ENCODE measurements at regions not wholly inside any gene's neighbourhood (a gene's known extent, or its start where the extent isn't known, plus 50 kb on each side); places are given as distances from the start of the nearest gene placed in this dataset.

DNA sequence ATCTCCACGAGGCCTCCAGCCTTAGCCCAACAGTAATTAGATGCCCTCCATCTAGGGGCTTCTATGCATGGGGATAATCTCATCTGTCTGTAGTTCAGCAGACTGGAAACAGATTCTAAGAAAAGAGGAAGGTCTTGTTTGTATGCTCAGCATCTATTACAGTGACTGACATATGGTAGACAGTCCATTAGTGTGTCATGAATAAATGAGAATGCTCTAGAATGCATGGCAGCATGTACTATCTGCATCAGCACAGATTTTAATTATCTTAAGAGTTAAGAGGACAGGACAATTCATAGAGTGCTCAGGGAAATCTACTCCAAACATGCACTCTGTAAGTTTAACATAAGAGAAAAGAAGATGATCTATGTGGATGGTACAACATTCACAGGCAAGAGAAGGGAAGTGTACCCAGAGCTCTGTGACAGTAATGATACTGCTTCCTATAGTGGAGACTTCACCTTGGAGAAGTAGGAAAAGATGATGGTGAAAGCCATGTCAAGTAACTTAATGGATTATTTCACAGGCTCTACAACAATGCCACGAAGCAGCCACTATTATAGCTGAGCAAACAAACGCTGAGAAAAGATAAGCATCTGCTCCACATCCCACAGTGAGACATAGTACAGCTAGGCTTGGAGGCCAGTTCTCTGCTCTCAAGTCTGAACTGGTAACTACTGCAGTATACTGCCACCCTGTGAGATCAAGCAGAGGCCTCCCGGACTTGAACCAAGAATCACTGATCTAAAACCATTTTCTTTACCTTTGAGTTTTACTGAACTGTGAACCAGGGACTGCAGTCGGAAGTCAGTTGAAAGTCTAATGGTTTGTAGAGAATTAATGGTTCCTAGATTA lies 309.2 kb upstream of the SPTLC3 start:
- Mint-ChIP-seq H3K27me3 (no peaks in the 10 kb centered on the region), H3K27ac (no peak overlapping the region), H3K36me3 (ENCODE audit: low read depth) (no peaks in the 10 kb centered on the region), H3K9me3 (peaks cover 12% of the 10 kb centered on the region), H3K4me3 (no peak overlapping the region), H3K4me1 (no peaks in the 10 kb centered on the region)
- ATAC-seq (replicated peaks): no peak

DNA sequence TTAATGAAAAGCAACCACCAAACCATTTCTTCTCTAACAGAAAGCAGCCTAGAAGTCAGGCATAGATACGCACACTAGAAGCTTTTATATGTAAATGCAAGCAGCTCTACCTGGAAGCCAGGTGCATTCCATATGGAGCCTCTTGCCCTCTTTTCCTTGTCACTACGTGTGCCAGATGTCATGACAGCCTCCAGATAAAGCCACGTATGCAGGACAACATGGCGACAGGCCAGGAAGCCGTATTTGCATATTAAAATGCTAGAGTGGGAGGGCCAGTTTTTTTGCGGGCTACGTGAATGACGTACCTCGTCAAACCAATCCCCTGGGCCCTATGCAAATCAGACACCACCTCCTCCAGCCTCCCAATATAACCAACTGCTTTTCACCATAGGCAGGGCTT lies 308.1 kb upstream of the SPTLC3 start:
- H3K27ac Mint-ChIP-seq: no peak overlapping the region
- no peaks in the 10 kb centered on the region for H3K36me3 Mint-ChIP-seq (ENCODE audit: low read depth)
- H3K4me3 Mint-ChIP-seq: no peak overlapping the region
- peaks cover 12% of the 10 kb centered on the region for H3K9me3 Mint-ChIP-seq
- H3K4me1 Mint-ChIP-seq: no peaks in the 10 kb centered on the region
- ATAC-seq (replicated peaks): no peak
- no peaks in the 10 kb centered on the region for H3K27me3 Mint-ChIP-seq

DNA sequence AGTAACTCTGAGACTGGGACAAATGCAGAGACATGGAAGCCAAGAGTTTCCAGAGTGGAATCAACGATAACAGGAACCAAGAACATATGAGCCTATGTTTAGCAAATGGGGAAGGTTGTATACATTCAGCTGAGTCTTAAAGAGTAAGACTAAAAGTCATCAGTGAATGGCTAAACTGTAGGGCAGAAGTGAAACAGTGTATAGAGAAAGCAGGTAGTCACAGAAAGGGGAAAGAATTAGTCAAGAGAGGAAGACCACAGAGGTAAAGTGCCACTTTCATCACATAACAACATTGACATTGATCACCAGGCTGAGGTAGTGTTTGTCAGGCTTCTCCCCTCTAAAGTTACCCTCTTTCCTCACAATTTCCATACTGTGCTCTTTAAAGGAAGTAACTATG lies 306.5 kb upstream of the SPTLC3 start:
- peaks cover 12% of the 10 kb centered on the region for H3K9me3 Mint-ChIP-seq
- no peak for ATAC-seq (replicated peaks)
- no peak overlapping the region for H3K27ac Mint-ChIP-seq
- H3K4me3 Mint-ChIP-seq: no peak overlapping the region
- no peaks in the 10 kb centered on the region for H3K36me3 Mint-ChIP-seq (ENCODE audit: low read depth)
- H3K27me3 Mint-ChIP-seq: no peaks in the 10 kb centered on the region
- H3K4me1 Mint-ChIP-seq: no peaks in the 10 kb centered on the region

DNA sequence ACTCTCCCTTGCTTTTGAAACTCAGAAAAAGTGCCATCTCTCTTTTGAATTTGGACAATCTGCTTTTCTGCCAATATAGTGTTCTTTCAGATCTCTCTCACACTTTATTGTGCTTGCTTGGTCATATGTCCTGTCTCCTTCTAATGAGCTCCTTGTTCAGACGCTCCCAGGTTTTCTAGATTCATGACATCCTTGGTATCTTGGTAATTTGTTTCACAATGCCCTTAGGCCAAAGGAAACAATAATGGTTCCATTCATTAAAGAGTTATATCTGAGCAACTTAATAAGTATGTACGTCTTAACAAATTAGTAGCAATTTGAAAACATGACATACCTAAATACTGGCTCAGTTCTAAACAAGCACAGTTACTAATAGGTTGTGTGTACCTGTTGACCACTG lies 293.4 kb upstream of the SPTLC3 start:
- Mint-ChIP-seq H3K4me1 (no peaks in the 10 kb centered on the region), H3K4me3 (no peak overlapping the region), H3K27me3 (no peaks in the 10 kb centered on the region), H3K9me3 (no peaks in the 10 kb centered on the region), H3K36me3 (ENCODE audit: low read depth) (no peaks in the 10 kb centered on the region), H3K27ac (no peak overlapping the region)
- ATAC-seq (replicated peaks): no peak

DNA sequence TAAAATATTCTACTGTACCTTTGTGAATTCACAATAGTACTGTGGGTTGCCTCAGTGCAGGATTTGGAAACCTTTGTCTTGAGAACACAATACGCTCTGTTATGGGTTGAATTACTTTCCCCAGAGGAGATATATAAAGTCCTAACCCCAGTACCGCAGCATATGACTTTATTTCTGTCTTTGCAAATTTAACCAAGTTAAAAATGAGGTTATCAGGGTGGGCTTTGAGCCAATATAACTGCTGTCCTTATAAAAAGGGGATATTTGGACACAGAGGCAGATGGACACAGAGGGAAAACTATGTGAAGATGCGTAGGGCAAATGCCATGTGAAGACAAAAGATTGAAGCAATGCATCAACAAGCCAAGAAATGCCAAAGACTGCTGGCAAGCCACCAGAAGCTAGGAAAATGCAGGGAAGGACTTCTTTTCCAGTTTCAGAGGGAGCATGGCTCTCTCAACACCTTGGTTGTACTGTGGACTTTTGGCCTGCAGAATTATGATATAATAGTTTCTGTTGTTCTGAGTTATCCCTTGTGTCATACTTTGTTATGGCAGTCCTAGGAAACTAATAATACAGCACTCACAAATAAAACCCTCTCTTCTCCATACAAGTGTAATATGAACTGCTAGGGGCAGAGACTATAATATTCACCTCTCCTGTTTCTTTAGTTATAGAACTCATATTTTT lies 292.6 kb upstream of the SPTLC3 start:
- H3K27ac Mint-ChIP-seq: no peak overlapping the region
- ATAC-seq (replicated peaks): no peak
- no peaks in the 10 kb centered on the region for H3K27me3 Mint-ChIP-seq
- H3K9me3 Mint-ChIP-seq: no peaks in the 10 kb centered on the region
- no peak overlapping the region for H3K4me3 Mint-ChIP-seq
- H3K4me1 Mint-ChIP-seq: no peaks in the 10 kb centered on the region
- H3K36me3 Mint-ChIP-seq (ENCODE audit: low read depth): no peaks in the 10 kb centered on the region

DNA sequence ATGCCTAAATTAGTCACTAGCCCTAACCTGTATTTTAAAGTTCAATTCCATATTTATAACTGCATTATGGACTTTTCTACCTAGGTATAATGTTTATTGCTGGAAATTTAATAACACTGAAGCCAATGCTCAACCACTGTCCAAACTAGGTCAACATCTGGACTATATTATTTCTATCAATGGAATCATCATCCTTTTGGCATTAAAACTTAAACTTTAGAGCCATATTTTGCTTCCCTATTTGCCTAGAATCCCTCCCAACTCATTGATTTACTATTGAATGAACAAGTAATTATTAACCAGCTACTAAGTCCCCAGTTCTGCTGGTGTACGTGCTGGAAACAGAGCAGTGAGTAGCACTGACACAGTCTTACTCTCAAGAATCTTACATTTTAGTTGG lies 291.7 kb upstream of the SPTLC3 start:
- Mint-ChIP-seq H3K4me1 (no peaks in the 10 kb centered on the region), H3K27ac (no peak overlapping the region), H3K27me3 (no peaks in the 10 kb centered on the region), H3K9me3 (no peaks in the 10 kb centered on the region), H3K4me3 (no peak overlapping the region), H3K36me3 (ENCODE audit: low read depth) (no peaks in the 10 kb centered on the region)
- no peak for ATAC-seq (replicated peaks)

DNA sequence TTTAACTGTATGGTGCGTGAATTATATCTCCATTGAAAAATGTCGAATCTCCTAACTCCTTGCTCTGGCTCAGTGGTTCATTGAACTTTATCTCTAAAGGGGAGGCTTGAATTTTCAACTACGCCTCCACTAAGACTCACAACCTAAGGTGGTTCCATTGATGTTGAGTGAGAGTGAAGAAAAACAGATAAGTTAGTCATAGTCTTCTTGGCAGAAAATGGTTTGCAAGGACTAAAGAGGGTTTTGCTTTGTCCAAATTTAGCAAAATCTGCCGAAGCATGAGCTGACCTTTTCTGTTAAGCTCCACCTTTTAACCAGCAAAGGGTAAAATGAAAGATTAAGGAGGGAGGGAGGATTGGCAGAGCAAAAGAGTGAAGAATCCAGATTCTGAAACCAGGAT lies 290.2 kb upstream of the SPTLC3 start:
- Mint-ChIP-seq H3K27me3 (no peaks in the 10 kb centered on the region), H3K36me3 (ENCODE audit: low read depth) (no peaks in the 10 kb centered on the region), H3K4me3 (no peak overlapping the region), H3K4me1 (no peaks in the 10 kb centered on the region), H3K27ac (no peak overlapping the region), H3K9me3 (no peaks in the 10 kb centered on the region)
- ATAC-seq (replicated peaks): no peak

DNA sequence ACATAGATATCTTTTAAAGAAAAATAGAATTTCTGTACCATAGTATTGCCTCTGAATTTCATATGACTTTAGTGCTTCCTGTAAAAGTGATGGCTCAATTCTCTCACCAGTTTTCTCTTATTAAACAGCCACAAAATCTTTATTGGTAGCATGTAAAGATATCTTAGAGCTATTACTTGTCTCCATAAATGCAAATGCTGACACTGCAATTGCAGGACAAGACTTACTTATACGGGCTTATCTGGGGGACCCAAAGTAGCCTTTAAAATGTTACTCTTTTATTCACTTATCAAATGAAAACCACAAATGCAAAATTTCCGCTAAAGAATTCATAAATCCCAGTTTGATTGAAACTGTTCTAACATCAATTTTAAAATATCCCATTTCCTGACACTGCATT lies 287.1 kb upstream of the SPTLC3 start:
- no peaks in the 10 kb centered on the region for H3K27me3 Mint-ChIP-seq
- H3K9me3 Mint-ChIP-seq: no peaks in the 10 kb centered on the region
- H3K4me1 Mint-ChIP-seq: no peaks in the 10 kb centered on the region
- no peak overlapping the region for H3K4me3 Mint-ChIP-seq
- H3K36me3 Mint-ChIP-seq (ENCODE audit: low read depth): no peaks in the 10 kb centered on the region
- H3K27ac Mint-ChIP-seq: no peak overlapping the region
- no peak for ATAC-seq (replicated peaks)

DNA sequence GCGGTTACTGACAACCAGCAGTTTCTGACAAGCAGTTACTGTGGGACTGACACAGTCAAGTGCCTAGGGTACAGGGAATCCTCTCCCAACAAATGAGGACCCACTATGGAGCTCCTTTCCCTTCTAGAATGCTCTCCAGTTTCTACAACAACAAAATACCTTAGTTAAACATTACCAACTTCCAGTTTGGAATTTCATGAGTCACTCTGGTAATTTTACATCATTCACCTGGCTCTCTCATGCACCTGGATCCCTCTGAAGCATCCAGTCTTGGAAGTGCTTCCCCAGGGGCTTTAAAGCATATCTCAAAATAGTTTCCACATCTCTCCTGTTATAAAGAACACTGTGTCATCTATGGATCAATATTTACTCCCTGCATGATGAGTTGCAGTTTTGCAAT lies 286.7 kb upstream of the SPTLC3 start:
- H3K36me3 Mint-ChIP-seq (ENCODE audit: low read depth): no peaks in the 10 kb centered on the region
- H3K4me1 Mint-ChIP-seq: no peaks in the 10 kb centered on the region
- H3K4me3 Mint-ChIP-seq: no peak overlapping the region
- no peaks in the 10 kb centered on the region for H3K9me3 Mint-ChIP-seq
- H3K27me3 Mint-ChIP-seq: no peaks in the 10 kb centered on the region
- ATAC-seq (replicated peaks): no peak
- no peak overlapping the region for H3K27ac Mint-ChIP-seq

DNA sequence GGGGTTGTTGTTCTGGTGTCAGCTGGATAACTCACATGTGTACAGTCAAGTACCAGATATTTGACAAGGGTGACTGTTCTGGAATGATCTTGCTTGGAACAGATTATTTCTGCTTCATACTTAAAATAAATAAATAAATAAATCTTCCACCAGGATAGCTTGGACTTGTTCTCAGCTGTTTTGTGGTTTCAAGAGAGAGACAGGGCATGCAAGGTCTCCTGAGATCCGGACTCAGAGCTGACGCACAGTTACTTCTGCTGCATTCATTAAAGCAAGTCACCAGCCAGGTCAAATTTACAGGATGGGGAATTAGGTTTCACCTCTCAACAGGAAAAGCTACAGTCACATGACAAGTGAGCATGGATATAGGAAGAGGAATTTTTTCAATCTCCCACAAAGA lies 285.0 kb upstream of the SPTLC3 start:
- H3K4me1 Mint-ChIP-seq: no peaks in the 10 kb centered on the region
- no peak overlapping the region for H3K4me3 Mint-ChIP-seq
- H3K36me3 Mint-ChIP-seq (ENCODE audit: low read depth): no peaks in the 10 kb centered on the region
- no peaks in the 10 kb centered on the region for H3K9me3 Mint-ChIP-seq
- H3K27ac Mint-ChIP-seq: no peak overlapping the region
- no peaks in the 10 kb centered on the region for H3K27me3 Mint-ChIP-seq
- no peak for ATAC-seq (replicated peaks)

DNA sequence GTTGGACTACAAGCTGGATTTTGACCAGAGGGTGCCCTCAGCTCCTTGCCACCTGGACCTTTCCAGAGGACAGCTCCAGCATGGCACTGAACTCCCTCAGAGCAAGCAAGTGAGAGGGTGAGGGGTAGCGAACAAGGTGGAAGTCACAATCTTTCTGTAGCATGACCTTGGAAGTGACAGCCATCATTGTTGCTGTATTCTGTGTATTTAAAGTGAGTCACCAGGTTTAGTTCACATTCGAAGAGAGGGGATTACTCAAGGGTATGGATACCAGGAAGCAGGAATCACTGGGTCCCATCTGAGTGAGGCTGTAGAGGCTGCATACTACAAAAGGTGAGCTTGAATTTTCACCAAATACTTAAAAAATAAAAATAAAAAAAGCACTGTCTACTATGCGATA lies 280.0 kb upstream of the SPTLC3 start:
- Mint-ChIP-seq H3K27ac (no peak overlapping the region), H3K27me3 (no peaks in the 10 kb centered on the region), H3K36me3 (ENCODE audit: low read depth) (no peaks in the 10 kb centered on the region), H3K9me3 (peaks cover 2% of the 10 kb centered on the region), H3K4me1 (no peaks in the 10 kb centered on the region), H3K4me3 (no peak overlapping the region)
- no peak for ATAC-seq (replicated peaks)

DNA sequence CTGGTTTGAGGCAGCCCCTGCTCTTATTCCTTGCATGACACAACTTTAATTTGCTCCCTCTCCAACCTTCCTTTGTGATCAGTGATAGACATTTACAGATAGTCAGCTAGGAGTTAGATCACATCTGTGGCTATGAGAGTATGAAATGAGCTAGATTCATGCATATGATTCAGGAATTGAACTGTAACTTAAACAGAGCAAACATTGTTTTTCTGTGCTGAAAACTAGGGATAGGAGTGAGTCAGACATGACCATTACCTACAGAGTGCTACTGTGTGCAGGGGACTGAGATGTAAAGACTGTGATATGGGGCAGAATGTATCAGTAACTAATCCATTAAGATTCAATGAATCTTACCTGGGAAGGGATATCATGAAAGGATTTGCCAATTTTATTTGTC lies 279.4 kb upstream of the SPTLC3 start:
- Mint-ChIP-seq H3K4me3 (no peak overlapping the region), H3K36me3 (ENCODE audit: low read depth) (no peaks in the 10 kb centered on the region), H3K9me3 (peaks cover 5% of the 10 kb centered on the region), H3K27ac (no peak overlapping the region), H3K27me3 (no peaks in the 10 kb centered on the region), H3K4me1 (no peaks in the 10 kb centered on the region)
- ATAC-seq (replicated peaks): no peak

DNA sequence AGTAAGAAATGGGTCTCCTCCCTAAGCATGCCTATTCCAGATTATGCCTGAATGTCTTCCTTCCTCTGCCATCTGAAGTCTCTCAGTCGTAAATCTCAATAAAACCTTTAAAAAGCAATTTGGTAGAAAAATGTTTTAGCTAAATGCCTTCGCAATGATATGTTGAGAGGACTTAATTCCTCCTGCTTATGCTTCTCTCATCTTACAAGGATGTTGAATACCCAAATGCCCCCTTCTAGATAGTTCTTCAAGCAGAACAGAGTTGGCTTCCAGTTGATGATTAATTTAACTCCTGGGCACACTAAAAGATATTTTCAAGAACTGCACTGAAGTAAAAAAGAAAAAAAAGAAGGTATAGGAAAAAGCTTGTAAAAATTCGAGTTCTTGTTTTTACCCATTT lies 275.0 kb upstream of the SPTLC3 start:
- Mint-ChIP-seq H3K36me3 (ENCODE audit: low read depth) (no peaks in the 10 kb centered on the region), H3K27ac (no peak overlapping the region), H3K4me3 (no peak overlapping the region), H3K27me3 (no peaks in the 10 kb centered on the region), H3K9me3 (peaks cover 10% of the 10 kb centered on the region), H3K4me1 (no peaks in the 10 kb centered on the region)
- ATAC-seq (replicated peaks): no peak

DNA sequence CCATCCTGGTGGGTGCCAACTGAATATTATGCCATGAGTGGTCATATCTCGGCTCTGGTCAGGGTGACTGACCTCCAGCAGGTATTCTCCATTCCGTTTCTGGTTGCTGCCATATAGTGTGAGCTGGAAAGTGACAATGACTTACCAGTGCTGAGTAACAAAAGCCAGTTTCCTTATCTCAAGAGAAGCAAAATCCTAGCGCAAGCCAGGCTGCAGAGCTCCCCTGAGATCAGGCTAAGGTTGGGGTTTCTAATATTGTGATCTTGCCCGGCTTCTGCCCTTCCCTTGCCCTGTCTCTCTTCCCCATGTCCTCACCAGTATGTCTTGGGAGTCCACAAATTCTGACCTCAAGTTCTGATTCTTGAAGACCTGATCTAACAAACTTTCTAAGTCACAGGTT lies 271.3 kb upstream of the SPTLC3 start:
- Mint-ChIP-seq H3K36me3 (ENCODE audit: low read depth) (no peaks in the 10 kb centered on the region), H3K4me3 (no peak overlapping the region), H3K27me3 (no peaks in the 10 kb centered on the region), H3K4me1 (no peaks in the 10 kb centered on the region), H3K27ac (no peak overlapping the region), H3K9me3 (peaks cover 21% of the 10 kb centered on the region)
- ATAC-seq (replicated peaks): no peak

DNA sequence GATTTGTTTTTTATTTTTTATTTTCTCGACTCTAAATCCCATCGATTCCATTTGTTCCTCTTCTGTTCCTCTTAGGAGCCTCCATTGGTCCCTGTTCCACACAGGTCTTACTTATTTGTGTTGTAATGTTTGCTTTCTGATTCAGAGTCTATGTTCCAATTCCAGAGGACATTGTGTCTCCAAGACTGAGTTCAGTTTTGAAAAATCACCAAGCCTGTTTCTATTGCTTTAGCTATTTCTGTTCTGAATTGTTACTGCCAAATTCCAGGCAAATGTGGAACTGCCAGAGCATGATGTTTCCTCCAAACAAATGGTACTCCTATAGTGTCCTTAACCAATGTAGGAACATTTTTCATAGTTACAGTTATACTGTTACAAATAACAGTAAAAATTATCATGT lies 270.9 kb upstream of the SPTLC3 start:
- H3K4me1 Mint-ChIP-seq: no peaks in the 10 kb centered on the region
- no peaks in the 10 kb centered on the region for H3K27me3 Mint-ChIP-seq
- ATAC-seq (replicated peaks): no peak
- peaks cover 21% of the 10 kb centered on the region for H3K9me3 Mint-ChIP-seq
- H3K27ac Mint-ChIP-seq: no peak overlapping the region
- no peak overlapping the region for H3K4me3 Mint-ChIP-seq
- no peaks in the 10 kb centered on the region for H3K36me3 Mint-ChIP-seq (ENCODE audit: low read depth)

Measured in activated T-helper 17 cell treated with anti-CD3 and anti-CD28 coated beads, Interleukin-2, amount 50 U/mL, for 72 hours (primary cell).